Karpas-422 (cell line): ENCODE measurements at regions not wholly inside any gene's neighbourhood (a gene's known extent, or its start where the extent isn't known, plus 50 kb on each side); places are given as distances from the start of the nearest gene placed in this dataset.

Experiments used
- DNase-seq: peaks from one replicate; pipeline ENCODE4 v3.0.0-alpha.2; 2015
- H2AFZ ChIP-seq: fragments of 200-600 bp; sonication (generic); 2 replicates; pipeline ENCODE4 v1.6.1; 2014; ENCODE audit warnings: antibody characterized with exemption, low read length, mixed read lengths
- H3K27ac ChIP-seq: fragments of 200-600 bp; sonication (generic); 2 replicates; pipeline ENCODE4 v1.5.1; 2014; ENCODE audit warnings: mild to moderate bottlenecking, low read length, moderate library complexity
- H3K27me3 ChIP-seq: fragments of 200-600 bp; sonication (generic); 2 replicates; pipeline ENCODE4 v1.6.1; 2014; ENCODE audit warnings: low read length, mixed read lengths
- H3K36me3 ChIP-seq: fragments of 200-600 bp; sonication (generic); 2 replicates; pipeline ENCODE4 v1.6.1; 2014; ENCODE audit warnings: low read length, mixed read lengths; ENCODE audit not compliant: insufficient read depth
- H3K4me1 ChIP-seq: fragments of 200-600 bp; sonication (generic); 2 replicates; pipeline ENCODE4 v1.6.1; 2014; ENCODE audit warnings: mild to moderate bottlenecking, low read length, mixed read lengths
- H3K4me2 ChIP-seq: fragments of 200-600 bp; sonication (generic); 2 replicates; pipeline ENCODE4 v1.6.1; 2014; ENCODE audit warnings: low read length, low read depth, mild to moderate bottlenecking; ENCODE audit not compliant: poor library complexity, severe bottlenecking
- H3K4me3 ChIP-seq: fragments of 200-600 bp; sonication (generic); 2 replicates; pipeline ENCODE4 v1.5.1; 2014; ENCODE audit warnings: mild to moderate bottlenecking, antibody characterized with exemption, low read length, mixed read lengths
- H3K79me2 ChIP-seq: fragments of 200-600 bp; sonication (generic); 2 replicates; pipeline ENCODE4 v1.6.1; 2014; ENCODE audit warnings: mild to moderate bottlenecking, low read length, mixed read lengths
- H3K9ac ChIP-seq: fragments of 200-600 bp; sonication (generic); 2 replicates; pipeline ENCODE4 v1.6.0; 2014; ENCODE audit warnings: low read length
- H3K9me2 ChIP-seq: fragments of 200-600 bp; sonication (generic), shearing (Covaris generic); replicated peaks from 2 replicates; pipeline ENCODE4 v1.6.0; 2014; ENCODE audit warnings: mild to moderate bottlenecking, low read length, moderate library complexity; ENCODE audit not compliant: insufficient read depth
- H3K9me3 ChIP-seq: fragments of 300-700, 200-600 bp; sonication (generic); 2 replicates; pipeline ENCODE4 v1.6.1; 2014; ENCODE audit warnings: low read length, mixed read lengths
- H4K20me1 ChIP-seq: fragments of 200-600 bp; sonication (generic); 2 replicates; pipeline ENCODE4 v1.6.1; 2014; ENCODE audit warnings: mild to moderate bottlenecking, antibody characterized with exemption, low read length, low read depth; ENCODE audit not compliant: insufficient read depth

- no peaks in the 10 kb centered on the region for H3K4me1 ChIP-seq
- H3K27me3 ChIP-seq, result no peaks in the 10 kb centered on the region
- no peaks in the 10 kb centered on the region for H3K9me3 ChIP-seq
- H3K36me3 ChIP-seq, result no peaks in the 10 kb centered on the region
- no peak for DNase-seq
- H3K27ac ChIP-seq, result no peak overlapping the region
- H4K20me1 ChIP-seq, result no peaks in the 10 kb centered on the region
- H3K9me2 ChIP-seq, result no peaks in the 10 kb centered on the region
- no peak overlapping the region for H3K9ac ChIP-seq
- no peak overlapping the region for H3K4me3 ChIP-seq
- H2AFZ ChIP-seq, result no peak overlapping the region
- no peaks in the 10 kb centered on the region for H3K79me2 ChIP-seq
- H3K4me2 ChIP-seq, result no peak overlapping the region
Measured at GRCh38 chr11:121790430-121790829, 325.6 kb downstream of the BLID start.

- Histone ChIP-seq H3K4me3 (no peak overlapping the region), H3K9me3 (no peaks in the 10 kb centered on the region), H3K27me3 (no peaks in the 10 kb centered on the region), H3K4me2 (no peak overlapping the region), H3K36me3 (no peaks in the 10 kb centered on the region), H3K9ac (no peak overlapping the region), H3K79me2 (no peaks in the 10 kb centered on the region), H3K27ac (no peak overlapping the region), H3K9me2 (no peaks in the 10 kb centered on the region), H3K4me1 (no peaks in the 10 kb centered on the region), H2AFZ (no peak overlapping the region), H4K20me1 (no peaks in the 10 kb centered on the region)
- DNase-seq, result no peak
Measured at GRCh38 chr11:121780971-121781370, 328.2 kb upstream of the SORL1-AS1 start.

GRCh38 chr11:121777056-121777455 is 324.3 kb upstream of the SORL1-AS1 start:
- DNase-seq, result no peak
- Histone ChIP-seq H3K9me2 (no peaks in the 10 kb centered on the region), H3K4me2 (no peak overlapping the region), H4K20me1 (no peaks in the 10 kb centered on the region), H3K9me3 (no peaks in the 10 kb centered on the region), H3K36me3 (no peaks in the 10 kb centered on the region), H3K9ac (no peak overlapping the region), H3K79me2 (no peaks in the 10 kb centered on the region), H3K4me3 (no peak overlapping the region), H2AFZ (no peak overlapping the region), H3K27me3 (no peaks in the 10 kb centered on the region), H3K27ac (no peak overlapping the region), H3K4me1 (no peaks in the 10 kb centered on the region)

DNA sequence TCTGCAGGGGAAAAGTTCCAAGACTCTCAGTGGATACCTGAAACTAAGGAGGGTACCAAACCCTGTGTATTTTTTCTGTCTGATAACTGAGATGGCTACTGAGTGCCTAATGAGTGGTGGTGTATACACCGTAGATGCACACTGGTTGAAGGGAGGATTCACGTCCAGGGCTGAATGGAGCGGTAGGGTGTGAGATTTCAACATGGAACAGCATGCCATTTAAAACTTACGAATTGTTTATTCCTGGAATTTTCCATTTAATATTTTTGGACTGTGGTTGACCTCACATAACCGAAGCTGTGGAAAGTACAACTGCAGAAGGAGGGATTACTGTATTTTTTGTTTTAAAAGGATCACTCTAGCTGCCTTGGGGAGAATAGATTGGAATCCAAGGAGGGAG is 322.5 kb upstream of the SORL1-AS1 start:
- H4K20me1 ChIP-seq, result no peaks in the 10 kb centered on the region
- no peak overlapping the region for H3K4me3 ChIP-seq
- DNase-seq, result no peak
- no peaks in the 10 kb centered on the region for H3K79me2 ChIP-seq
- no peaks in the 10 kb centered on the region for H3K4me1 ChIP-seq
- no peak overlapping the region for H3K9ac ChIP-seq
- no peak overlapping the region for H3K27ac ChIP-seq
- no peaks in the 10 kb centered on the region for H3K9me3 ChIP-seq
- no peak overlapping the region for H3K4me2 ChIP-seq
- H3K27me3 ChIP-seq, result no peaks in the 10 kb centered on the region
- no peaks in the 10 kb centered on the region for H3K36me3 ChIP-seq
- no peak overlapping the region for H2AFZ ChIP-seq
- H3K9me2 ChIP-seq, result no peaks in the 10 kb centered on the region

GRCh38 chr11:121773076-121773475 is 320.3 kb upstream of the SORL1-AS1 start:
- DNase-seq, result no peak
- no peak overlapping the region for H3K4me3 ChIP-seq
- H3K36me3 ChIP-seq, result no peaks in the 10 kb centered on the region
- H2AFZ ChIP-seq, result no peak overlapping the region
- H3K79me2 ChIP-seq, result no peaks in the 10 kb centered on the region
- no peaks in the 10 kb centered on the region for H4K20me1 ChIP-seq
- H3K4me1 ChIP-seq, result no peaks in the 10 kb centered on the region
- H3K9me3 ChIP-seq, result no peaks in the 10 kb centered on the region
- H3K27ac ChIP-seq, result no peak overlapping the region
- H3K9ac ChIP-seq, result no peak overlapping the region
- no peak overlapping the region for H3K4me2 ChIP-seq
- no peaks in the 10 kb centered on the region for H3K9me2 ChIP-seq
- no peaks in the 10 kb centered on the region for H3K27me3 ChIP-seq

- no peaks in the 10 kb centered on the region for H3K79me2 ChIP-seq
- H3K4me1 ChIP-seq, result no peaks in the 10 kb centered on the region
- no peaks in the 10 kb centered on the region for H3K36me3 ChIP-seq
Measured at GRCh38 chr11:121770939-121771595, 318.3 kb upstream of the SORL1-AS1 start.

DNA sequence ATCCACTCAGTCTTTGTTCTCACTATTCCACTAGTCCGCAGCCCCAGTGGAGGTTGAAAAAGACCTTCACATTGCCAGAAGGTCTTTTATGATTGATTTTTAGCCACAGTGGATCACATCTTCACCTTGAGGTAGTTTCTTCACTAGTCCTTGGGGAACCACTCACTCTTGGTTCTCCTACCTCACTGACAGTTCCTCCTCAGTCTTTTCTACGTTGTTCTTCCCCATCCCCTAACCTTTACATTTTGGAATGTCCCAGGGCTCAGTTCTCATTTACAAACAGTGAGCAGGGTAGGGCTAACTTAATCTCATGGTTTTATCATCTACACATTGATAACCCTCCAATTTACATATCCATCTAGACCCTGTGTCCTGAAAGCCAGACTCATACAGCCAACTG is 316.4 kb upstream of the SORL1-AS1 start:
- Histone ChIP-seq H3K9ac (no peak overlapping the region), H3K9me2 (no peaks in the 10 kb centered on the region), H3K27ac (no peak overlapping the region), H3K9me3 (no peaks in the 10 kb centered on the region), H4K20me1 (no peaks in the 10 kb centered on the region), H3K27me3 (no peaks in the 10 kb centered on the region), H3K4me1 (no peaks in the 10 kb centered on the region), H3K79me2 (no peaks in the 10 kb centered on the region), H2AFZ (no peak overlapping the region), H3K4me2 (no peak overlapping the region), H3K36me3 (no peaks in the 10 kb centered on the region), H3K4me3 (no peak overlapping the region)
- DNase-seq, result no peak

More at GRCh38 chr11:121770939-121771595, 318.3 kb upstream of the SORL1-AS1 start:
- H3K4me2 ChIP-seq, result no peak overlapping the region
- H2AFZ ChIP-seq, result no peak overlapping the region
- no peaks in the 10 kb centered on the region for H3K27me3 ChIP-seq
- no peak overlapping the region for H3K9ac ChIP-seq
- no peak for DNase-seq
- no peaks in the 10 kb centered on the region for H3K9me3 ChIP-seq
- no peak overlapping the region for H3K4me3 ChIP-seq
- H4K20me1 ChIP-seq, result no peaks in the 10 kb centered on the region
- no peak overlapping the region for H3K27ac ChIP-seq
- H3K9me2 ChIP-seq, result no peaks in the 10 kb centered on the region

- no peak overlapping the region for H3K27ac ChIP-seq
- DNase-seq, result no peak
- H3K27me3 ChIP-seq, result no peaks in the 10 kb centered on the region
- H3K4me2 ChIP-seq, result no peak overlapping the region
- no peak overlapping the region for H3K4me3 ChIP-seq
- H3K9ac ChIP-seq, result no peak overlapping the region
- no peak overlapping the region for H2AFZ ChIP-seq
- no peaks in the 10 kb centered on the region for H4K20me1 ChIP-seq
- H3K36me3 ChIP-seq, result no peaks in the 10 kb centered on the region
- no peaks in the 10 kb centered on the region for H3K9me2 ChIP-seq
- peaks cover 10% of the 10 kb centered on the region for H3K4me1 ChIP-seq
- H3K79me2 ChIP-seq, result no peaks in the 10 kb centered on the region
- no peaks in the 10 kb centered on the region for H3K9me3 ChIP-seq
Measured at GRCh38 chr11:121767433-121767832, 314.7 kb upstream of the SORL1-AS1 start.
